Parathyroid adenoma (tissue), 2 donors: ENCODE measurements at regions not wholly inside any gene's neighbourhood (a gene's known extent, or its start where the extent isn't known, plus 50 kb on each side); places are given as distances from the start of the nearest gene placed in this dataset.
"Not testable (repeated sequence)": the region's sequence is repeated elsewhere in the genome, so short reads cannot be mapped to it uniquely, and the experiment has no call there.

Experiments
- H2AFZ ChIP-seq: fragments of 300-600 bp; sonication (generic); one replicate; pipeline ENCODE4 v1.7.0; 2017; ENCODE audit warnings: antibody characterized with exemption, mild to moderate bottlenecking
- H3K27ac ChIP-seq: fragments of 300-600 bp; sonication (generic); one replicate; pipeline ENCODE4 v1.7.0; 2017
- H3K27me3 ChIP-seq: fragments of 300-600 bp; sonication (generic); one replicate; pipeline ENCODE4 v1.7.0; 2017; ENCODE audit warnings: low read length; ENCODE audit not compliant: control insufficient read depth, insufficient read depth
- H3K36me3 ChIP-seq: fragments of 300-600 bp; sonication (generic); one replicate; pipeline ENCODE4 v1.7.0; 2017; ENCODE audit warnings: low read length; ENCODE audit not compliant: control insufficient read depth, insufficient read depth
- H3K4me1 ChIP-seq: fragments of 300-600 bp; sonication (generic); one replicate; pipeline ENCODE4 v1.7.0; 2017; ENCODE audit warnings: control low read depth
- H3K4me2 ChIP-seq: fragments of 300-600 bp; sonication (generic); one replicate; pipeline ENCODE4 v1.7.0; 2017; ENCODE audit warnings: low read length
- H3K4me3 ChIP-seq: fragments of 300-600 bp; sonication (generic); one replicate; pipeline ENCODE4 v1.7.0; 2017; ENCODE audit warnings: low read depth, low read length
- H3K79me2 ChIP-seq: fragments of 300-600 bp; sonication (generic); one replicate; pipeline ENCODE4 v1.7.0; 2017; ENCODE audit warnings: control low read depth
- H3K9ac ChIP-seq: fragments of 300-600 bp; sonication (generic); one replicate; pipeline ENCODE4 v1.7.0; 2017; ENCODE audit warnings: mild to moderate bottlenecking
- H3K9me3 ChIP-seq: fragments of 300-600 bp; sonication (generic); one replicate; pipeline ENCODE4 v1.7.0; 2017; ENCODE audit warnings: low read length; ENCODE audit not compliant: control insufficient read depth
- TF ChIP-seq, protein P1 (sequence below): fragments of 300-600 bp; sonication (generic); IDR thresholded peaks from one replicate; pipeline ENCODE4 v1.7.0; 2017; ENCODE audit warnings: antibody characterized with exemption, mild to moderate bottlenecking
- donor health status: primary hyperparathyroidism.

DNA sequence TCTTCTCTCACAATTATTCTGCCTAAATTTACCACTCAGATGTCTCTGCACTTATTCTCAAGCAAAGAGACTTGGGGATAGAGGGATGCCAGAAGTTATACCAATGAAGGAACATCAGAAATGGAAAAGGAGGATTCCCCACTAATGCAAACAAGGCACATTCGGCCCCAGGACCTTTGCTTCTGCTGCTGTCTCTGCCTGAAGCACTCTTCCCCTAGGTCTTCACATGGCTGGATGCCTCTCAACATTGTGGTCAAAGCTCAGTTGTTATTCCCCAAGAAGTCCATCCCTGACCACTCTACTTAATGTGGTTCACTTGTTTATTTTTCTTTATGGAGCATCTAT, 508.7 kb downstream of the DOK5 start:
- Histone ChIP-seq H3K4me1 (no peaks in the 10 kb centered on the region), H2AFZ (no peak overlapping the region), H3K4me3 (no peak overlapping the region), H3K79me2 (no peaks in the 10 kb centered on the region), H3K9ac (no peak overlapping the region), H3K9me3 (no peaks in the 10 kb centered on the region), H3K27me3 (no peaks in the 10 kb centered on the region), H3K27ac (no peak overlapping the region), H3K4me2 (no peak overlapping the region), H3K36me3 (no peaks in the 10 kb centered on the region)
- TF ChIP-seq, protein P1, sequence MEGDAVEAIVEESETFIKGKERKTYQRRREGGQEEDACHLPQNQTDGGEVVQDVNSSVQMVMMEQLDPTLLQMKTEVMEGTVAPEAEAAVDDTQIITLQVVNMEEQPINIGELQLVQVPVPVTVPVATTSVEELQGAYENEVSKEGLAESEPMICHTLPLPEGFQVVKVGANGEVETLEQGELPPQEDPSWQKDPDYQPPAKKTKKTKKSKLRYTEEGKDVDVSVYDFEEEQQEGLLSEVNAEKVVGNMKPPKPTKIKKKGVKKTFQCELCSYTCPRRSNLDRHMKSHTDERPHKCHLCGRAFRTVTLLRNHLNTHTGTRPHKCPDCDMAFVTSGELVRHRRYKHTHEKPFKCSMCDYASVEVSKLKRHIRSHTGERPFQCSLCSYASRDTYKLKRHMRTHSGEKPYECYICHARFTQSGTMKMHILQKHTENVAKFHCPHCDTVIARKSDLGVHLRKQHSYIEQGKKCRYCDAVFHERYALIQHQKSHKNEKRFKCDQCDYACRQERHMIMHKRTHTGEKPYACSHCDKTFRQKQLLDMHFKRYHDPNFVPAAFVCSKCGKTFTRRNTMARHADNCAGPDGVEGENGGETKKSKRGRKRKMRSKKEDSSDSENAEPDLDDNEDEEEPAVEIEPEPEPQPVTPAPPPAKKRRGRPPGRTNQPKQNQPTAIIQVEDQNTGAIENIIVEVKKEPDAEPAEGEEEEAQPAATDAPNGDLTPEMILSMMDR = no peak

DNA sequence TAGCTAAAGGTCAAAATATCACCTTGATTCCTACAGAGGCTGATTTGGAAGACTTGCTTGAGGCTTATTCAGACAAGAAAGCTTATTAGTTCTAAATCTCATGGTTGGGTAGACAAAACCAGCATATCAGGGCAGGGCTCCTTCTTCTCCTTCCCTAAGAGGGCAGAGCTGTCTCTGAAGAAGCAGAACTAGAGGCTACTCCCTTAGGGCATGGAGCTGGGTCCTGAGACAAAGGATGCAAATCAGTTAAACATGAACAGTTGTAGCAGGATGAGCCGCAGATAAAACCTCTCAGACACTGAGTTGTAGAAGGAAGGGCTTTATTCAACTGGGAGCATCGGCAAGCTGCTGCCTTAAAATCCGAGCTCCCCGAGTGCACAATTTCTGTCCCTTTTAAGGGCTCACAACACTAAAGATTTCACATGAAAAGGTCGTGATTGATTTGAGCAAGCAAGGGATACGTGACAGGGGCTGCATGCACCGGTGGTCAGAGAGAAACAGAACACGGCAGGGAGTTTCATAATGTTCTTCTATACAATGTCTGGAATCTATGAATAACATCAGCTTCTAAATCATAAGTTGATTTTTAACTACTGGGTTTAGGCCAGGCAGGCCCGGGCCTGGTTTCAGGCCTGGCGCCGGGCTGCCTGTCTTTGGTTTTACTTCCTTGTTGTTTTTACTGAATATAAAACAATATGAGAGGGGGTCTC, 508.2 kb downstream of the DOK5 start:
- not testable (repeated sequence) for H3K4me3 ChIP-seq, H3K27ac ChIP-seq, H3K4me2 ChIP-seq, H3K9ac ChIP-seq, H3K27me3 ChIP-seq, H2AFZ ChIP-seq, H3K79me2 ChIP-seq, H3K36me3 ChIP-seq, H3K9me3 ChIP-seq, H3K4me1 ChIP-seq

DNA sequence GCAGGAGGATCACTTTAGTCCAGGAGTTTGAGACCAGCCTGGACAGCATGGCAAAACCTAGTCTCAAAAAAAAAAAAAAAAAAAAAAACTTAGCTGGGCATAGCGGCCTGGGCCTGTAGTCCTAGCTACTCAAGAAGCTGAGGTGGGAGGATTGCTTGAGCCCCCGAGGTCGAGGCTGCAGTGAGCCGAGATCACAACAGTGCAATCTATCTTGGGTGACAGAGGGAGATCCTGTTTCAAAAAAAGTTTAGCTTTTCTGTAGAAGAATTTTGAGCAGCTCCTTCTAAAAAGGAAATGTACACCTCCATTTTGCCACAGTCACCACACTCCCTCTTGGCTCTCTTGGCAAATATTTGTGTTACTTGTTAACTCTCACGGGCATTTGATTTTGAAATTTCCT, 505.8 kb downstream of the DOK5 start:
- Histone ChIP-seq H3K9ac (no peak overlapping the region), H3K36me3 (no peaks in the 10 kb centered on the region), H3K27ac (no peak overlapping the region), H2AFZ (no peak overlapping the region), H3K4me1 (no peaks in the 10 kb centered on the region), H3K27me3 (no peaks in the 10 kb centered on the region), H3K9me3 (no peaks in the 10 kb centered on the region), H3K4me3 (no peak overlapping the region), H3K79me2 (no peaks in the 10 kb centered on the region), H3K4me2 (no peak overlapping the region)
- TF ChIP-seq, protein P1 = no peak

DNA sequence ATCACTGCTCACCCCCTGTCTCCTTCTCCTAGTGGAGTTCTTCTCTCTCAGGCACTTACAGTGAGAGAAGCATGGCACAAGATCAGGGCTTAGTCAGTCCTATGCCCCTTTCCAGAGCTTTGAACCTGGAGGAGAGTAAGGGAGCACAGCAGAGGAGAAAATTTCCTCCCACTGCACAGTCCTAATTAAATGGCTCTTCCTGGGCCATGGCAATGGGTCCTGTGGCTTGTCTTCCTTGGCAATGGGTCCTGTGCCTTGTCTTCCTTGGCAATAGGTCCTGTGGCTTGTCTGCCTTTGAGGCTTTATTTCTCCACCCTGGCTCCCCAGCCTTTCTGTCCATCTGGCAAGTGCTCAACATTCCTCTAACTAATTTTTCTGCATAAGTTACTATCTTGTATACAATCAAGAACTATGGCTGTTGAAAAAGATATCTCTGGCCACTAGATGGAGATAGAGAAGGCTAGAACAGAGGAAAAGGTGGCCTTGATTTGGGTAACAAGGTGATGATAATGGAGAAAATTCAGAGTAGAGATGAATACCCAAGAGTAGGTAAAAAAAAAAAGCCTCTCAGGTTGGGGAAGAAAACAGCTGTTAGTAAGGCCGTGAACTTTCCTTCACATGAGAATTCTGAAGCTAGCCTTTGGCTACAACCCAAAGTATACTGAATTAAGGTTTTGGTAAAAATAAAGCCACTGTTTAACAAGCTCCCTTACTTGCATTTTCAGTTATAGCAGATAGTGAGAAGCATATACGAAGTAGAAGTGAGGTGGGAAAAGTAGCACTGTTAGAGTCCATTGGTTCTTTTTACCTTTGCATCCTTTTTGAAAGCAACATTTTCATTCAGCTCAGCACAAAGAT, 504.9 kb downstream of the DOK5 start:
- Histone ChIP-seq H3K79me2 (no peaks in the 10 kb centered on the region), H3K27me3 (no peaks in the 10 kb centered on the region), H3K4me2 (no peak overlapping the region), H3K9me3 (no peaks in the 10 kb centered on the region), H3K9ac (no peak overlapping the region), H3K27ac (no peak overlapping the region), H3K36me3 (no peaks in the 10 kb centered on the region), H3K4me3 (no peak overlapping the region), H3K4me1 (no peaks in the 10 kb centered on the region), H2AFZ (no peak overlapping the region)
- TF ChIP-seq, protein P1 = peak; percentile 8

DNA sequence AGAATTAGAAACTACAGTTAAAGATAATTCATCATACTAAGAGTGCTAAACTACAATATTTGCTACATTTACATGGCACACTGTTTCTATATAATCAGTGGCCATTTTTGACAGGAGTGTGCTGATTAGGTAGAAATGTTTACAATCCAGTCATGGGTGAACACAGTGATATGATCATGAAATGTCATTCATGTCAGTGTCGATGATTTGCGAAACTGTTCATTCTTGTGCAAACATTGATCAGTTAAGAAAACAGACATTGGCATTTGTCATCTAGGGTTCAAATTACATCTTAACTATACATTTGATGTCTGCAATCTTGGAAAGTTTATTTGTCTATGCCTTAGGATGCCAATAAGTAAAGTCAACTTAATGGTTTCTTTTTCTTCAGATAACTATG, 474.9 kb downstream of the DOK5 start:
- no peaks in the 10 kb centered on the region for H3K27me3 ChIP-seq
- H3K4me1 ChIP-seq = no peaks in the 10 kb centered on the region
- H3K9me3 ChIP-seq = no peaks in the 10 kb centered on the region
- H3K27ac ChIP-seq = no peak overlapping the region
- TF ChIP-seq, protein P1 = no peak
- no peak overlapping the region for H2AFZ ChIP-seq
- no peaks in the 10 kb centered on the region for H3K79me2 ChIP-seq
- H3K9ac ChIP-seq = no peak overlapping the region
- no peak overlapping the region for H3K4me3 ChIP-seq
- H3K36me3 ChIP-seq = no peaks in the 10 kb centered on the region
- no peak overlapping the region for H3K4me2 ChIP-seq
